Activated gamma-delta T cell (primary cell): ENCODE measurements at regions not wholly inside any gene's neighbourhood (a gene's known extent, or its start where the extent isn't known, plus 50 kb on each side); places are given as distances from the start of the nearest gene placed in this dataset.
"Not testable (repeated sequence)": the region's sequence is repeated elsewhere in the genome, so short reads cannot be mapped to it uniquely, and the experiment has no call there.

Source experiments
- DNase-seq: peaks from one replicate; lab custom pipeline; 2025; lab: John Stamatoyannopoulos, UW

GRCh38 chr13:108003626-108004025 lies 211.7 kb downstream of the LIG4 start:
- DNase-seq = no peak

GRCh38 chr13:108000998-108001397 lies 214.3 kb downstream of the LIG4 start:
- DNase-seq = no peak

- DNase-seq = no peak
Measured at GRCh38 chr13:107999751-108000150, 215.6 kb downstream of the LIG4 start.

DNA sequence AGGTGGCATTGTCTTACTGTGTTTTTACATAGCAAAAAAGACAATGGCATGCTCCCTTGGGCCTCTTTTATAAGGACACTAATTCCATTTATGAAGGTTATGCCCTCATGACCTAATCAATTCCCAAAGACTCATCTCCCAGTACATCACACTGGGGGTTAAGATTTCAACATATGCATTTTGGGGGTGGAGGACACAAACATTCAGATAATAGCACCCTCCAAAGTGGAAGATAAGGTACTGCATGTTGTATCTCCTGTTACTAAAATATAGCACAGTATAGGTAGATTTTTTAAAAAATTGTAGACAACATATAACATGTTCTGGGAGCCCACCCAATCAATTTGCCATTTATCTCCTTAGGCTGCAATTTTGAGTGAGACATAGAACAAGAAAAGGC lies 221.2 kb downstream of the LIG4 start:
- no peak for DNase-seq

DNA sequence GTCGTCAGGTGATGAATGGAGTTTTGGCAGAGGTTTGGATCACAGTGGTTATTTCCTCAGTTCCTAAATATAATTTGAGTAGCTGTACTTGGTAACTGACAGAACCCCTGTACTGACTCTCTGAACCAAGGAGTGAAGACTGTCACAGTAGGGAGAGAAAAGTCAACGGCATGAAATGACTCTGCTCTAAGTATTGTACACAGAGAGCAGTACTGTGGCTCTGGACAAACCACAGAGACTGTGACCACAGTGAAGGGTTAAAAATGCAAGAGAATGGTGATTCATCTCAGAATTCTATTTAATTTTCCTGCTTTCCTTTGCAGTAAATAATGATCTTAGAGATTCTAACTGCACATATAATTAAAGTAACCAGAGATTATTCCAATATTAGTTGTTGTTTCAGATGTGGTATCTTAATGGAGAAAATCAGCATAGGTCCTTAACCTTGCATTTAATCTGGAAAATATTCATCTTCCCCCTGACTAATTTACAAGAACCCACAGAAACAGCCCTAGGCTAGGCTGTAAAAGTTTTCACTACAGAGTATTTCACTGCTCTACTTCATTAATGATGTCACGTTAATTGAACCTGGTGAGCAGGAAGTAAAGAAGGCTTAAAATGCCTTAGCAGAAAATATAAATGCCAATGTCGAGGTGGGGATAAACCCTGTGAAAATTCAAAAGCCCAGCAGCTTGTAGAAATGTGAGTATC lies 221.9 kb downstream of the LIG4 start:
- no peak for DNase-seq

DNA sequence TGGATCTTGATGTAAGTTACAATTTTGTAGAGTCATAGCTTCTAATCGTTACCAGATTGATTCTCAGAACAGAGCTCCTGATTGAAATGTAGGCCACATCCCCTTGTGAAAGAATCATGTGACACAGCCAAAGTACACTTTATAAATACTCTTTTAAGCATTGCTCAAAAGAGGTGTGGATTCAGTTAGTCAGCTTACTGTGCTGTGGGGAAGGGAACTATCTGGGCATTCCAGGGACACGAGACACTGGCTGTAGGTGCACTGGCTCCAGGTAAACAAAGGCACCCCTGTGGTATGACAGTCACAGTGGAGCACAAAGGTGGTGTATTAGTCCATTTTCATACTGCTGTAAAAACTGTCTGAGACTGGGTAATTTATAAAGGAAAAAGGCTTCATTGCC lies 222.8 kb downstream of the LIG4 start:
- DNase-seq = no peak

- DNase-seq = no peak
Measured at GRCh38 chr13:107977071-107977574, 238.2 kb downstream of the LIG4 start.

- no peak for DNase-seq
Measured at GRCh38 chr13:107976628-107977027, 238.7 kb downstream of the LIG4 start.

DNA sequence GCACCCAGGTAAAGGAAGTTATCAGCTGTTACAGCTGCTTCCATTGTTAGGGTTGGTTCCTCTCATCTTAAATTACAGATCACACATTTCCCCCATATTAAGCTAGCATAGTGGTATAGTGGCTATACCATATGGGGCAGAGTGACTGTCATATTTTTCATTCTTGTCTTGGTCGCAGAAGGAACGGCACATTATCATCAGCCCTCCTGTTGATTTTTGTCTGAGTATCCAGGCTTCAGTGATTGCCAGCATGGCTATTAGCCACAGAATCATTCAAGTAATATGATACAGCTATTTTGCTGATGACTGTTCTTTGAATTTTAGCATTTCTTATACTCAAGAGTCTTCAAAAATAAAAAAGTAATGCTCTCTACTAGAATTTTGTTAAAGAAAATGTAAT lies 240.9 kb downstream of the LIG4 start:
- DNase-seq = no peak

GRCh38 chr13:107969546-107969945 lies 245.8 kb downstream of the LIG4 start:
- DNase-seq = no peak

- no peak for DNase-seq
Measured at GRCh38 chr13:107968470-107968869, 246.9 kb downstream of the LIG4 start.

GRCh38 chr13:107964395-107964794 lies 250.9 kb downstream of the LIG4 start:
- no peak for DNase-seq

GRCh38 chr13:107961849-107962608 lies 253.3 kb downstream of the LIG4 start:
- DNase-seq = no peak

GRCh38 chr13:107960301-107960700 lies 255.0 kb downstream of the LIG4 start:
- DNase-seq = no peak

DNA sequence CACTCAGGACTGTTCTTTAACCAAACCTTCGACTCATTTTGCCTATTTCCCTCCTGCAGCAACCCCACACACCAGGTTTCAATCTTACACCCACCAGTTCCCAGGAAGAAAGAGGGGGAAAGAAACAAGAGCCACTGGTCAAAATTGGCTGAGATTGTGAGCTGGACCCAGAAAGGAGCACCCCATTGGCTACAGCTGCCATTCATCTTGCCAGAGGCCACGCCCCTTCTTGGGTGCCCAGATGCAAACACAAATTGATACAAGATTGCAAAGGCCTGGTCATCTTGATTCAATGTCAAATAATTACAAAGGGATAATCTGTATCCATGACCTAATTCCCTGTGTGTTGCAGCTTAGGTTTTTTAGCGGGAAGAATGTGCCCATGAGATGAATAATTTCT lies 258.4 kb downstream of the LIG4 start:
- DNase-seq = no peak

DNA sequence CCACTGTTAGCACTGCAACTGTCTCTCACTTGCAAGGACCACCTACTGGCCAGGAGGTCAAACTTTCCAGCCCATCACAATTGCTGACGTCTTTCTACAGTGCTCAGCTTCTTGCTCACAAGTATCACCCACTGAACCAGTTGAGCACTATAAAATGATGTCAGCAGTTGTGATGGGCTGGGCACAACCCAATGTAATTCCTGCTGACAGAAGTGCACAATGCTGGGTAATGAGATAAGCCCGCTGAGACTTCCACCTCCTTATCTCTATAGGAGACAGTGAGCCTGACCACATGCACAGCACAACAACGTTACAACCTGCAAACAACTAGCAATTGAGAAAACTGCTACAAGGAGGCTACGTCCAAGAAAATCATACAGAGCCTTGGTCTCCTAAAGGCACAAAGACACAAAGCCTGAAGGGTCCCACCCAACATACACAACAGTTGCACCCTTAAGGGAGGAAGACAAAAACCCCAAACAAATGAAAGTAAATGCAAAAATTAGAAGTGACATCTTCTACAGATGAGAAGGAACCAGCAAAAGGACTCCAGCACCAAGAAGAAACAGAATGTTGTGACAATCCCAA lies 273.2 kb downstream of the LIG4 start:
- no peak for DNase-seq

DNA sequence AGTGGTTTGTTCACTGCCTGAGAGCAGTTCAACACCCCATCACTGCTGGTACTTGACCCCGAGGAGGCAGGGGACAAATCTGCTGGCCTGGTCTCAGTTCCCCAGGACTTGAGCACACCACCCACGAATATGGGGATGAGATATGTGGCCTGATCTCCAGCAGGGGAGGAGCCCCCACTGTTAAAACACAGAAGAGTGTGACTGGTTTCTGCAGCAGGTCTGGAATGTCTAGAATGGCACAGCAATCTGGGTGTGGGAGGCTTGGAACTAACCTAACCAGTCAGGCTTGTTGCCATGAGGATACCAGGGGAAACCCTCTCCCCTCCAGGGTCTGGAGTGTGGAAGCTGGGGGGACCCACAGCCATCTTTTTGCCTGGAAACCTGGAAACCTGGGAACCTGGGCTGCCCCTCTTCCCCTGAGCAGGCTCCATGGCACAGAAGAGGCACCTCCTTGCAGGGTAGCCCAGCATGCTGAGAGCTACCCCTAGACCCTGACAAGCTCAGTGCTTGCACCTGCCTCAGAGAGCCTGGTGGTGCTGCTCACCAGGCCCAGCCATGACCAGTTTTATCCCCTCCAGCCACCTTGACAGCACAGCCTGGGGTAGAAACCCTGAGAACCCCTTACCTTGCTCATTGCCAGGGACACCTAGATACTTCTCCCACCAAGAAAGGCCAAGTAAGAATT lies 273.8 kb downstream of the LIG4 start:
- no peak for DNase-seq

DNA sequence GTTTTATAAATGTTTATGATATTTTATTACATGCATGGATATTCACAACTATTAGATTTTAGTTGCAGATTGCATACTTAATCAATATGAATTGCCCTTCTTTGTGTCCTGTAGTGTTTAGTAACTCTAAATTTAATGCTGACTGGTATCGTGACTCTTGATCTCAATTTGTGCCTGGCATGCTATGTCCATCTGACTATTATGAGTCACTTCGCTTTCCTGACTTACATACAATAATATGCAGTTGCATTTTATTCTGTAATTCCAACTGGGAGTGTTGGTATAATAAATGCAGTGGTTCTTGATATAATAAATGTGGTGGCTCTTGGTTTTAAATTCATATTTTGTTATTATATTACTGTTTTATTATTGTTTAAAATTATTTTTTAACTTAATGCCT lies 277.5 kb downstream of the LIG4 start:
- DNase-seq = no peak

DNA sequence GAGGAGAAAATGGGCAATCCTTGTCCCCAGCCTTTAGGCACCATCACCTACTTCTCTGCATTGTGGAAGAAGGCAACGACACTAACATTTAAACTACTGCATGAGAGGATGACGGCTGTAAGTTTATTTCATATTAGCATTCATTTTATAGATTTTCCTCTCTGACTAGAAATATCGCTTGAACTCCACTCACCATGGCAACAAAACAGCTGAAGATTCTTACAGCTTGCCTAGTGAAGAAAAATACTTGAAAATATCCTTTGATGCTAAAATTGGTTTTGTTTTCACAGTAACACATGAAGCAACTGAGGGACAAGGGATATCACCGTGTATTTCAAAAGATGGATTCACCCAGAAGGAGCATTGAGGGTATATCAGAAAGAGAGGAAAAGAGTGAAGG lies 284.3 kb downstream of the LIG4 start:
- DNase-seq = no peak

DNA sequence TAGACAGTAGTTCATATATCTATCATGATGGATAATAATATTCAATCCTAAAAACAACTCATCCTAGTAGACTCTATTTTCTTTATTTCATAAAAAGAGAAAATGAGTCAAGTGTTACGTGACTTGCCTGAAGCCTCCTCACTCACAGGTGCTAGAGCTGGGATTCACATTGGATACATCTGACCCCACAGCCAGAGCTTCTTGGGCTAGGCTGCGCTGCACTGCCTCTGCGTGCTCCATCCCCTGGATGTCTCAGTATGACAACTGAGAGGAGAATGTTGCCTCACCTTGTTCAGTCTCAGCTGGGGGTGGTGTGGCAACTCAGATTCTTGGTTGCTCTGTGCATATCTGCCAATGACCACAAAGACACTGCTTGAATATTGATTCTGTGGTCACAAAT lies 286.6 kb downstream of the LIG4 start:
- DNase-seq = no peak

DNA sequence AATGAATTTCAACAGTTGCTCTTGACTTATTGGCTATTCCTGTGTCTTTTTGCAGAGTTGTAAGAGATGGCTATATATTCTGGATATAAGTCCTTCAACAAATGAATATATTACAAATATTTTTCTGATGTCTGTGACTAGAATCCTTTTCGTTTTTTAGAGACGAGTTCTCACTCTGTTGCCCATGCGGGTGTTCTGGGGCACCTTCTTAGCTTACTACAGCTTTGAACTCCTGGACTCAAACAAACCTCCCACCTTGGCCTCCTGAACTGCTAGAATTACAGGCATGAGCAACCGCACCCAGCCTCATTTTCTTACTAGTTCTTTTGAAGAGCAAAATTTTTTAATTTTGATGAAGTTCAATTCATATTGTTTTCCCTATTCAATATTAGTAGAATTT lies 287.8 kb downstream of the LIG4 start:
- DNase-seq = no peak

DNA sequence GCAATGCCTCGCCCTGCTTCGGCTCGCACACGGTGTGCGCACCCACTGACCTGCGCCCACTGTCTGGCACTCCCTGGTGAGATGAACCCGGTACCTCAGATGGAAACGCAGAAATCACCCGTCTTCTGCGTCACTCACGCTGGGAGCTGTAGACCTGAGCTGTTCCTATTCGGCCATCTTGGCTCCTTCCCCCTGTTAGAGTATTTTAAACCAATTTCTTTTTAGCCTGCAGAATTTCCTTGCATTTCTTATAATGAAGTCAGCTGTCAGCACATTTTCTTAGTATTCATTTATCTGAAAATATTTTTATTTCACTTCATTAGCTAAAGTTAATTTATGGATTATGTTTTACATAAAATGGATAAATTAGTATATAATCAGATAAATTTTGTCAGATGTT lies 288.8 kb downstream of the LIG4 start:
- not testable (repeated sequence) for DNase-seq
